HepG2 (cell line): ENCODE measurements at regions not wholly inside any gene's neighbourhood (a gene's known extent, or its start where the extent isn't known, plus 50 kb on each side); places are given as distances from the start of the nearest gene placed in this dataset.

ENCODE experiments used
- ZMAT5 ChIP-seq: sonication (generic); formaldehyde crosslinking; IDR thresholded peaks from 2 replicates; pipeline ENCODE4 v1.5.0; 2020; ENCODE audit warnings: mild to moderate bottlenecking, low read depth, missing genetic modification reagents, borderline replicate concordance
- ZNF33B ChIP-seq: sonication (generic); formaldehyde crosslinking; IDR thresholded peaks from 2 replicates; pipeline ENCODE4 v1.5.1; 2020; ENCODE audit warnings: mild to moderate bottlenecking, missing genetic modification reagents
- ZNF597 ChIP-seq: sonication (generic); formaldehyde crosslinking; IDR thresholded peaks from 2 replicates; pipeline ENCODE4 v1.5.0; 2020; ENCODE audit warnings: missing genetic modification reagents

- TF ChIP-seq ZNF33B: no peak
- no peak for TF ChIP-seq ZMAT5 (CRISPR knock-in tag)
- TF ChIP-seq ZNF597 (CRISPR knock-in tag): no peak
These were observed 110.7 kb downstream of the EFNB2 start for GRCh38 chr13:106424805-106425204.
